HG02798 (cell line): ENCODE measurements at regions not wholly inside any gene's neighbourhood (a gene's known extent, or its start where the extent isn't known, plus 50 kb on each side); places are given as distances from the start of the nearest gene placed in this dataset.

Experiments used
- ATAC-seq: cut with Tn5 transposase; IDR thresholded peaks from one replicate; pipeline ENCODE4 v1.9.1; 2021; ENCODE audit warnings: mild to moderate bottlenecking; ENCODE audit not compliant: unreplicated experiment, poor library complexity

- ATAC-seq: peak; percentile 74
These were observed 470.8 kb downstream of the SOX2 start for GRCh38 chr3:182182531-182182968.

DNA sequence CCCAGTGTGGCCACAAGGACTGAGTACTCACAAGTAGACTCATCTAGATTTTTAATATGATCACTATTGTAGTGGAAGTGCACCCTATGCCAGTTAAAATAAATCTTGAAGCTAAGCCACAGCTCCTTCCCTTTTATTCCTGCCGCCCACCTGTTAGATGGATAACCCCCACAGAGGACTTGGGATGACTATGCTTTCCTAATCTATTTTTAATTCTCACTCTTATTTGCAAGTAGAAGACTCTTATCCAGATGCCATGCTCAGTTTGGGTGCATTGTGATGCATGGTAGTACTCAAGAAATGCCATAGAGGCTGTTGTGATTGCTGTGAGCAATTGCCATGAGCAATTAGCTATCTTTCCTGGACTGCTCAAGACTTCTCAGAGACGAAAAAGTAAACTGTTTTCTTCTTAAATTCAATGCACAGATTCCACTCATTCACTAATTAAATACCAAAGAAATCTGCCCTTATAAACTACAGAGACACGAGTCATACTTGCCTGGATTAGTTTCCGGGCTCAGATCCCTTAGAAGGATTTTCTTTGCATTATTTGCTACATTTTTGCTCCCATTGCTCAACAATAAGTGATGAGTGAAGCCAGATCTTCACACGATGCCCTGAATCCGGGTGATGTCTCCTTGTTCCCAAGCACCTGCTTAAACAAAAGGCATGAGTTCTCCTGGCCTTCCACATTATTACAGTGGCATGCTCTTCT, 472.1 kb downstream of the SOX2 start:
- ATAC-seq: no peak

DNA sequence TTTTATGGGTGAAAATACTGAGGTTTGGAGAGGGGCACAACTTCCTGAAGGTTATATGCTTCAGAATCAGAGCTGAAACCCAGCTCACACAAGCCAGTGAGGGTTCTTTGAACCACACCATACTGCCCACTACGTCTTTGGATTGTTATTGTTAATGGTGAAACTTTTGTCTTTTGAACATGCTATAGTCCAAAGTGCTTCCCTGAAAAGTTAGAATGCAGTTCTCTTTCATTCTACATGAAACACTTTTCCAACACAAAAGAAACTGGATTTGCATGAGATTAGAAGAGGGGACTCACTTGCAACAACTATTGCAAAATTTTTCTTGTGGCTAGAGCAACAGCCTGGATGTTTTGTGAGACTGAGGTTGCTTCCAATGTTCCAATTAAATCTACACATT, 473.6 kb downstream of the SOX2 start:
- no peak for ATAC-seq

GRCh38 chr3:182190056-182190455, 478.3 kb downstream of the SOX2 start:
- ATAC-seq: no peak

- no peak for ATAC-seq
These were observed 486.6 kb downstream of the SOX2 start for GRCh38 chr3:182198345-182198744.

- ATAC-seq: no peak
These were observed 489.9 kb downstream of the SOX2 start for GRCh38 chr3:182201456-182202168.

GRCh38 chr3:182212479-182213076, 500.9 kb downstream of the SOX2 start:
- ATAC-seq: no peak

GRCh38 chr3:182214416-182214815, 502.7 kb downstream of the SOX2 start:
- no peak for ATAC-seq

GRCh38 chr3:182215881-182216280, 504.2 kb downstream of the SOX2 start:
- no peak for ATAC-seq

GRCh38 chr3:182216311-182216970, 504.7 kb downstream of the SOX2 start:
- ATAC-seq: no peak

DNA sequence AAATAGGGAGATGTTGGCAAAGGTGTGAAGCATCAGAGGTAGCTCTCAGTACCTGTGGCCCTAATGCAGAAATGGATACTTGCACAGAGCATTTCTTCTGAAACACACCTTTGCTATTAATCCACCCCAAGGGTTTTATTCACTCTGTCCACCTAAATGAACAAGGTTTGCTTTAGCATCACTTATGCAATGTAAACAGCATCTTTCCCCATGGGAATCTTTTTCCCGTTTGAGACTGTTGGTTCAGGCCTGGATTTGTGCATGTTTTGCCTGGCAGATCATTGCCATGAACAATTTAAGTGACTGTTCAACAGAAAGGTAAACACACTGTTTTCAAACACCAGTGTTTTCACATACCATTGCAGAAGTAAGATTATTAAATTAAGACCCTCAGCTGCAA, 508.3 kb downstream of the SOX2 start:
- no peak for ATAC-seq

- ATAC-seq: no peak
These were observed 508.7 kb downstream of the SOX2 start for GRCh38 chr3:182220471-182220870.

- ATAC-seq: no peak
These were observed 515.3 kb downstream of the SOX2 start for GRCh38 chr3:182226995-182227394.

DNA sequence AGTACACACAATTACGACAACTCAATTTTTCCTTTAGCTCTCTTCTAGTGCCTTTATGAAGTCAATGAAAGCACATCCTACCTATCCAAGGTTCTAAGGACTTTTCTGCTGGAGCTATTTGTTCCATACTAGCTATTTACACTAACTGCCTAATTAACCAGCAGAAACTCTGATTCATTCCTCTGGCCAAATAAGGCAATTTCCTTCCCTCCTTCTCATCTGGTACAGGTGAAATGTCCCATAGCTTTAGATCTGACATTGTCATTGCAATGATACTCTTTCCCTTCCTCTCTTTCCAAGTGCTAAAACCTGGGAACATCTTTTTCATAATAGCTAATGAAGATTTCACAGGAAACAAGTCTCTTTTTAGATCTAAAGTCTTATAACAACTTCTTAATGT, 521.7 kb downstream of the SOX2 start:
- no peak for ATAC-seq

- ATAC-seq: no peak
These were observed 522.2 kb downstream of the SOX2 start for GRCh38 chr3:182233957-182234356.

DNA sequence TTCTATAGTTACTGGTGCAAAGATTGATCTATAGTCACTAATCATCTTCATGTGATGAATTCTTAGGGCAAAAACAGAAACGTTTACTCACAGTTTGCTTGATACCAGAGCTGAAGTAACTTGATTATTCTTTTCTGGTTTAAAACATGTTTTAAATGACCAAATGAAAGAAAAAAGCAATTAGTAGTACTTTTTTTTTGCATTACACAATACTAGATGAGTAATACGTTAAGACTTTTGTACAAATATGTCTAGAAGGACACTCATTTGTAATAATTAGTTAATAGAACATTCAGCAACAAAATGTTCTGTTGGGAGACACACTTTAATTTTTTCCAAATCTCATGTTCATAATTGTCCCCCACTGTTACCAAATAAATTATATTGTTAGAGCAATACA, 523.2 kb downstream of the SOX2 start:
- no peak for ATAC-seq

GRCh38 chr3:182235504-182235903, 523.8 kb downstream of the SOX2 start:
- ATAC-seq: no peak

DNA sequence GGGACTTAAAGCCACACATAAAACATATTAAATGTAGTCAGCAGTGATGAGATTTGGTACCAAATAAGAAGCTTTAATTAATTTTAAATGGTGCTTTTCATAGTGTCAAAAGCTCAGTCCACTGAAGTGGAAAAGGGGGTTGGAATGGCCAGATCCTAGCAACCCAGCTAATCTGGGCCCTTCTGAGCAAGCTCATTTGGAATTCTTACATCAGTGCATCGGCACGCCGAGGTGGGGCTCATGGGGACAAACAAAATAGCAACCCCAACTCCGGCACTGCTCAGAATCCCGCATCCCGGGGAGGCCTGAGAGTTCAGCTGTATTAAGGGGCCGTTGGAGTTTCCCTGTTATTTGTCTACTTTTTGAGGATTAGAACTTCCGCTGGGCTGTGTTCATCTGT, 526.4 kb downstream of the SOX2 start:
- no peak for ATAC-seq

DNA sequence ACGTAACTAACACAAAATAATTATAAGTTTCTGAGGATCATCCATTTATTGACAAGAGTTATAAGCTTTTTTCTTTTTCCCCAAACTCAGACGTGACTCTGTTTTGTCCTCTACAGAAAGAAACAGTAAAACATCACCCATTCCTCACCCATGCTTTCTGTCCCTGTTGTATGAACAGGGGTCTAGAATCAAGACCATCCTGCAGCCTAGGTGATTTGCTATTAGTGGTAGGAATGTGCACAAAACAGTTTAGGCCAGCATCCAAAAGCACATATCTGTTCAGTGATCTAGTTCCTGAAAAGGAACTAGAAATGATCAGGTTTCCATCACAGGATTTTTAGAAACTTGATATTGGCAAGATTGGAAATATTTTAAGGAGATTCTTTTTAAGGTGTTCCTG, 527.6 kb downstream of the SOX2 start:
- no peak for ATAC-seq

GRCh38 chr3:182240474-182240873, 528.7 kb downstream of the SOX2 start:
- ATAC-seq: no peak

GRCh38 chr3:182241196-182241765, 529.6 kb downstream of the SOX2 start:
- ATAC-seq: no peak
